GM19452 (cell line): ENCODE measurements at regions not wholly inside any gene's neighbourhood (a gene's known extent, or its start where the extent isn't known, plus 50 kb on each side); places are given as distances from the start of the nearest gene placed in this dataset.
"Not testable (repeated sequence)": the region's sequence is repeated elsewhere in the genome, so short reads cannot be mapped to it uniquely, and the experiment has no call there.

Experiments used
- ATAC-seq: cut with Tn5 transposase; IDR thresholded peaks from one replicate; pipeline ENCODE4 v1.9.1; 2021; ENCODE audit not compliant: unreplicated experiment

DNA sequence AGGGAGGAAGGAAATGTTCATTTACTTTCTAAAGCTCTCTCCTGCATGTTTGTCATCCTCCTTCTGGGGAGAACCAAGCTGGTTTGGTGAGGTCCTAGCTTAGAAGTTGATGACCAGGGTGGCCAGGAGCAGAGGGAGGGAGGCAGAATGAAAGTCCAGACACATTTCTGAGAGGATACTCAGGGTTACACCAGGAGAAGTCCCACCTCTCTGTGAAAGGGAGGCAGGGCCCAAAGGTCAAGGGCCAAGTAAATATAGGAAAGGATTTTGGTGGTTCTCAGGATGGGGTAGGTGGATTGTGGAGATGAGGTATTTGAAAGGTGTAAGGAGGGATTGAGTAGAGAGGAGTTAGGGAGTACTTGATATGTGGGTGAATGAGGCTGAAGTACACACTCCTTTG lies 58.0 kb upstream of the FBXO11 start:
- no peak for ATAC-seq

GRCh38 chr2:47964722-47965434 lies 58.6 kb upstream of the FBXO11 start:
- no peak for ATAC-seq

DNA sequence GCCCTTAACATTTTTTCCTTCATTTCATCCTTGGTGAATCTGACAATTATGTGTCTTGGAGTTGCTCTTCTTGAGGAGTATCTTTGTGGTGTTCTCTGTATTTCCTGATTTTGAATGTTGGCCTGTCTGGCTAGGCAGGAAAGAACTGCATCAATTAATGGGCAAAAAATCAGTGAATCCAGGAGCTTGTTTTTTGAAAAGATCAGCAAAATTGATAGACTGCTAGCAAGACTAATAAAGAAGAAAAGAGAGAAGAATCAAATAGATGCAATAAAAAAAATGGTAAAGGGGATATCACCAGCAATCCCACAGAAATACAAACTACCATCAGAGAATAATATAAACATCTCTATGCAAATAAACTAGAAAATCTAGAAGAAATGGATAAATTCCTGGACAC lies 70.4 kb upstream of the FBXO11 start:
- ATAC-seq, result not testable (repeated sequence)

DNA sequence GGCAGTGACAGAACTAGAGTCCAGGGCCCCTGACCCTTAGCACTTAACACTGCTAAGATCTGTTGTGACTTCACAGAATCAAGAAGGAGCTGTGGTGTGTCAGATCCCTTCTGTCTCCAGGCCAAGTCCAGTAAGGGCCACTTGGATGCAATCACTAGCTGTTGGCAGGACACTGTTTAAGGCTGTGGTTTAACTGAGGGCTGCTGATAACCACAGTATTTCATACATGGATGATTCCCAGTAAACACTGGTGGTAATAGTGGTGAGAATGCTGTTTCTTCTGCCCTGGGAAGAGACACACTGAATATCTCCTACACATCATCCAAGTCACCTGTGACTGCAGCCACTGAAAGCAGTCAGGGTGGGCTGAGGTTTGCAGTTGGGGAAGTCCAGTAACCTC lies 77.7 kb upstream of the FBXO11 start:
- ATAC-seq, result no peak

DNA sequence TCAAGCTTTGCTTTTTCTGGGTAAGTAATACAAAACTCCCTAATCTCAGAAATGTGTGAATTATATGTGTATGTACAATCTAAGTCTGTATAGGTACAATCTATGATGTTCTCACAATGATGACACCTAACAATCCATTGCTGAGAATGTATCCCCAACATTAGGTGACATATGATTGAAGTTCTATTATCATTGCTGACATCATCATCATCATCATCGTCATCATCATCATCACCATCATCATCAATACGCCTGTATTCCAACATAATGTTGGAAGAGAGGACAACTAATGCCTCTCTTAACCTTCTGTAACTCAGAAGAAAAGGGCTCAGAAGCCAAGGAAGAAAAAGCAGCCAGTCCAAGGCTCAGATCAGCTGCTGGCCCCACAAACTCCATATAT lies 84.2 kb upstream of the FBXO11 start:
- no peak for ATAC-seq

- ATAC-seq, result no peak
Observed at GRCh38 chr2:47992671-47993070, 86.4 kb upstream of the FBXO11 start.

- no peak for ATAC-seq
Observed at GRCh38 chr2:47996808-47997207, 90.5 kb upstream of the FBXO11 start.

- no peak for ATAC-seq
Observed at GRCh38 chr2:47999512-47999911, 93.2 kb upstream of the FBXO11 start.

GRCh38 chr2:48001498-48001897 lies 95.2 kb upstream of the FBXO11 start:
- no peak for ATAC-seq

DNA sequence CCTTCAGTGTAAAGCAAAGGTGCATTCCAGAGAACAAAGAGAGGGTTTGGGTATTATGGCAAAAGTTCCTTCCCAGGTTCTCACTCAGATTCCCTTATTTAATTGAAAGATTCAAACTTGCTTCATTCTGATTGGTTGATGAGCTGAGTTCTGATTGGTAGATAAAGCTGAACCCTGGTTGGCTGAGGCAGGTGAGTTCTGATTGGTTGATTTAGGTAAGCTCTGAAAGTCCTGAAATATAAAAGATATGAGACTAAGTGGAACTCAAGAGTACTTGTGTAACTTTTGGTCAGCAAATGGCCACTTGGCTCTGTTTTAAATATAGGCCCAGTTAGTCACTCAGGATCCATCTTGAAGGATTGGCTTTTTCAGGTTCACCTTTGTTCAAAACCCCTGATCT lies 99.8 kb upstream of the FBXO11 start:
- ATAC-seq, result no peak

- ATAC-seq, result no peak
Observed at GRCh38 chr2:48007699-48008268, 101.5 kb upstream of the FBXO11 start.

DNA sequence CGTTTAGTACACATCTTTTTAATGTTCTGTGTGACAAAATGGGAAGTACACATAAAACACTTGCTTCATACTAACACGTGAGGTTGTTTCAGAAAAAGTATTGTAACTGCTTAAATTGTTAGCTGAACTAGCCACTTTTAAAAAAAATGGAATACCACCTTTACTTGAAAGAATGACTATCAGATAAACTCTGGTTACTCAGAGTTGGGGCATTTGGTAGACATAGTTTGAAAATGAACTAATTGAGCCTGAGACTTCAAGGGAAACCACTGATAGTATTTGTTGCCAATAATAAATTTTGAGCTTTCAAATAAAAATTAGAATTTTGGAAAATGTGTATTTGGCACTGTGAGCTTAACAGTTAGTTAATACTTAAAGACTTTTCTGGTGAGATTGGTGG lies 103.0 kb upstream of the FBXO11 start:
- ATAC-seq, result no peak

DNA sequence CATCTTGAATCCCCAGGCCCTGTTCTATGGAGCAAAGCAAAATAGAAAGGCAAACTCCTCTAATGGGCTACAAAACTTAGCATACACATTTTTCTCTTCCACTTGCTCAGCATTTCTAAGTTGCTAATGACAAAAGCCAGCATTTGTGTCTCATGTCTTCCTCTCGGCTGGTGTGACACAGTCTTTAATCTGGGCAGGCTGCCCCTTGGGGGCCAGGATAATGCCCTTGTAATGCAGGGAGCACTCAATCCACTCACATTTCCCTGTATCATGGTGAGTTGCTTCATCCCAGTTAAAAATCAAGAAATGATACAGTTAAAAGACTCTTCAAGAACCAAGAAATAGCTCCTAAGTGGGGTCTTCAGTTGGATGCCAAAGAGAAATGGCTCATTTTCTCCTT lies 109.1 kb upstream of the FBXO11 start:
- ATAC-seq, result no peak

- no peak for ATAC-seq
Observed at GRCh38 chr2:48016225-48017019, 110.1 kb upstream of the FBXO11 start.

GRCh38 chr2:48017136-48017535 lies 110.8 kb upstream of the FBXO11 start:
- ATAC-seq, result no peak

DNA sequence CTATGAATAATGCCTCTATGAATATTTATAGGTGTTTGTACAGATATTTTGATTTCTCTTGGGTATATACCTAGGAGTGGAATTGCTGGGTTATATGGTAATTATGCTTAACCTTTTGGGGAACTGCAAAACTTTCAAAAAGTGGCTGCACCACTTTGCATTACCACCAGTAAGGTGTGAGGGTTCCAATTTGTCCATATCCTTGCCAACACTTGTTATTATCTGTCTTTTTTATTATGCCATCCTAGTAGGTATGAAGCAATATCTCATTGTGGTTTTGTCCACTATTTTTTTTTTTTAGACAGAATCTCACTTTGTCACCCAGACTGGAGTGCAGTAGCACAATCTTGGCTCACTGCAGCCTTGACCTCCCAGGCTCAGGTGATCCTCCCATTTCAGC lies 112.2 kb upstream of the FBXO11 start:
- ATAC-seq, result no peak

GRCh38 chr2:48026865-48027264 lies 120.6 kb upstream of the FBXO11 start:
- no peak for ATAC-seq

DNA sequence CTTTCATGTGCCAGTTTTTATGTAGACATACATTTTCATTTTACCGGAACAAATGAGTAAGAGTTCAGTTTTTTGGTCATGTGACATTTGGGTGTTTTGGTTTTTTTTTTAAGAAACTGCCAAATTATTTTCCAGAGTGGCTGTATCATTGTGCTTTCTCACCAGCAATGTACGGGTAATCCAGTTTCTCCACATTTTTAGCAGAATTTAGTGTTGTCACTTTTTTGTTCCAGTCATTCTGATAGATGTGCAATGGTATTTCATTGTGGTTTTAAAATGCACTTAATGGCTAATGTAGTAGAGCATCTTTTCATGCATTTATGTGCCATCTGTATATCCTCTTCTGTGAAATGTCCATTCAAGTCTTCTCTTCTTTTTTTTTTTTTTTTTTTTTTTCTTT lies 126.5 kb upstream of the FBXO11 start:
- no peak for ATAC-seq

DNA sequence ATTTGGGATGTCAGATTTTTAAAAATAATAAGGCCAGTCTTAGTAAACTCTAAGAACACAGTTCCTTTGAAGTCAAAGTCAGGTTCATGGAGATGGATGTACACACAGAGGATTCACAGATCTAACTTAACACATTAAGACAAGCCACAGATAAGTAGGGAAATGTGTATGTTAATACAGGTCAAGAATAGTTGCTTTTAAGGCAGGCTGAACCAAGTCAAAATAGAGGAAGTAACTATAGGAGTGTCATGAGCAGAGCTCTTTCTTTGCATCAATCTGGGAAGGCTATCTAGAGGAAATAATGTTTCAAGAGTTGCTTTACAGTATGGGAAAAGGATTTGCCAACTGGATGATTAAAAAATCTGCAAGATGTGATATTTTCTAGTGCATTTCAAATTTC lies 128.0 kb upstream of the FBXO11 start:
- no peak for ATAC-seq

GRCh38 chr2:48036312-48036711 lies 130.0 kb upstream of the FBXO11 start:
- no peak for ATAC-seq

- ATAC-seq, result no peak
Observed at GRCh38 chr2:48039209-48039990, 133.1 kb upstream of the FBXO11 start.
